ENCODE measurements at regions not wholly inside any gene's neighbourhood (a gene's known extent, or its start where the extent isn't known, plus 50 kb on each side); places are given as distances from the start of the nearest gene placed in this dataset.

DNA sequence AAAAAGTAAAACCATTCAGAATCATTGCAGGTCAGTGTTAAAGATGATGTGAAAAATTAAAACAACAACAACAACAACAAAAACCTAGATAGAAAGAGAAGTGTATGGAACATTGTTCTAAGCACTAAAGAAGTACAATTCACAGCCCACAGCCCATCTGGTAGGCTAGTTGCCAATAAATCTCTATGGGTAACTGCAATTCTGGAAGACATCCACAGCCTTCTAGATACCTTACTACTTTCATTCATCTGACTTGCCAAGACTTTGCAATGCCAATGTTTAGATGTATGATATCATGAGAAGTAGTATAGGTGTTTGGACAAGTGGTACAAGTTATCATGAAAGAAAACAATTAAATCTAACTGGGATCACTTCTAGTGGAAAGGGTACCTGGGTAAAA lies 198.6 kb downstream of the VGLL3 start:
- TF ChIP-seq, protein P1, sequence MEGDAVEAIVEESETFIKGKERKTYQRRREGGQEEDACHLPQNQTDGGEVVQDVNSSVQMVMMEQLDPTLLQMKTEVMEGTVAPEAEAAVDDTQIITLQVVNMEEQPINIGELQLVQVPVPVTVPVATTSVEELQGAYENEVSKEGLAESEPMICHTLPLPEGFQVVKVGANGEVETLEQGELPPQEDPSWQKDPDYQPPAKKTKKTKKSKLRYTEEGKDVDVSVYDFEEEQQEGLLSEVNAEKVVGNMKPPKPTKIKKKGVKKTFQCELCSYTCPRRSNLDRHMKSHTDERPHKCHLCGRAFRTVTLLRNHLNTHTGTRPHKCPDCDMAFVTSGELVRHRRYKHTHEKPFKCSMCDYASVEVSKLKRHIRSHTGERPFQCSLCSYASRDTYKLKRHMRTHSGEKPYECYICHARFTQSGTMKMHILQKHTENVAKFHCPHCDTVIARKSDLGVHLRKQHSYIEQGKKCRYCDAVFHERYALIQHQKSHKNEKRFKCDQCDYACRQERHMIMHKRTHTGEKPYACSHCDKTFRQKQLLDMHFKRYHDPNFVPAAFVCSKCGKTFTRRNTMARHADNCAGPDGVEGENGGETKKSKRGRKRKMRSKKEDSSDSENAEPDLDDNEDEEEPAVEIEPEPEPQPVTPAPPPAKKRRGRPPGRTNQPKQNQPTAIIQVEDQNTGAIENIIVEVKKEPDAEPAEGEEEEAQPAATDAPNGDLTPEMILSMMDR (IDR thresholded peaks at IDR 0.05): no peak
- TF ChIP-seq POLR2AphosphoS5 (IDR thresholded peaks at IDR 0.05) (no peak), POLR2A (IDR thresholded peaks at IDR 0.05) (no peak), EP300 (IDR thresholded peaks at IDR 0.05) (no peak)
